CD14-positive monocyte (primary cell): ENCODE measurements at regions not wholly inside any gene's neighbourhood (a gene's known extent, or its start where the extent isn't known, plus 50 kb on each side); places are given as distances from the start of the nearest gene placed in this dataset.
"Not testable (repeated sequence)": the region's sequence is repeated elsewhere in the genome, so short reads cannot be mapped to it uniquely, and the experiment has no call there.

Experiments
- DNase-seq, 3 donors: peaks; one replicate each; pipeline ENCODE4 v3.0.0-alpha.2; 2011 to 2022
- H2AFZ ChIP-seq: 2 replicates; pipeline ENCODE4 v1.6.0; 2012; ENCODE audit warnings: mild to moderate bottlenecking, low read depth, low read length, inconsistent platforms; ENCODE audit not compliant: insufficient read depth, poor library complexity, severe bottlenecking
- H3K27ac ChIP-seq, 2 donors: 1 replicate in 1 of 2; 2 replicates in 1 of 2; pipeline ENCODE4 v1.5.1; 2012 to 2013; ENCODE audit warnings: low read length in 2 of 2, control low read depth in 1 of 2, inconsistent platforms in 1 of 2, low read depth in 1 of 2, mild to moderate bottlenecking in 1 of 2
- H3K27me3 ChIP-seq, 2 donors: one replicate each; pipeline versions ENCODE4 v1.6.0 to v1.6.1; 2011 to 2013; ENCODE audit warnings: low read length in 2 of 2; ENCODE audit not compliant: control insufficient read depth in 2 of 2, insufficient read depth in 2 of 2
- H3K36me3 ChIP-seq, 2 donors: replicated peaks in 1 of 2; 1 replicate in 1 of 2; 2 replicates in 1 of 2; pipeline versions ENCODE4 v1.5.1 to v1.6.1; 2012 to 2013; ENCODE audit warnings: low read length in 2 of 2, control low read depth in 1 of 2, inconsistent platforms in 1 of 2, mild to moderate bottlenecking in 1 of 2; ENCODE audit not compliant: insufficient read depth in 2 of 2, control insufficient read depth in 1 of 2
- H3K4me1 ChIP-seq, 2 donors: 1 replicate in 1 of 2; 2 replicates in 1 of 2; pipeline versions ENCODE4 v1.5.1 to v1.6.1; 2012 to 2013; ENCODE audit warnings: low read length in 2 of 2, control low read depth in 1 of 2, inconsistent platforms in 1 of 2, mild to moderate bottlenecking in 1 of 2, moderate library complexity in 1 of 2; ENCODE audit not compliant: insufficient read depth in 2 of 2, control insufficient read depth in 1 of 2
- H3K4me2 ChIP-seq: replicated peaks from 2 replicates; pipeline ENCODE3; 2012; ENCODE audit warnings: low read length, moderate library complexity, mild to moderate bottlenecking; ENCODE audit not compliant: poor library complexity, severe bottlenecking; ENCODE audit errors: extremely low read depth
- H3K4me3 ChIP-seq, 3 experiments: fragments of 200-600 bp in 1 of 3; sonication (generic) in 1 of 3; replicated peaks in 1 of 3; 1 replicate in 2 of 3; 2 replicates in 1 of 3; pipeline ENCODE4 v1.5.1; 2011 to 2013; ENCODE audit warnings: low read length in 3 of 3, mild to moderate bottlenecking in 3 of 3, control low read depth in 2 of 3, low read depth in 2 of 3, inconsistent platforms in 1 of 3, moderate library complexity in 1 of 3
- H3K79me2 ChIP-seq: 2 replicates; pipeline ENCODE4 v1.6.0; 2012; ENCODE audit warnings: mild to moderate bottlenecking, control low read depth, inconsistent platforms, low read length, moderate library complexity; ENCODE audit not compliant: insufficient read depth
- H3K9ac ChIP-seq: 2 replicates; pipeline ENCODE4 v1.6.0; 2017; ENCODE audit warnings: low read length, mild to moderate bottlenecking; ENCODE audit not compliant: insufficient read depth, poor library complexity, severe bottlenecking
- H3K9me3 ChIP-seq, 2 donors: replicated peaks in 1 of 2; 1 replicate in 1 of 2; 2 replicates in 1 of 2; pipeline versions ENCODE4 v1.5.1 to v1.6.1; 2012 to 2013; ENCODE audit warnings: low read length in 2 of 2, control low read depth in 1 of 2; ENCODE audit not compliant: control insufficient read depth in 1 of 2, insufficient read depth in 1 of 2
- H4K20me1 ChIP-seq: 2 replicates; pipeline ENCODE4 v1.6.0; 2012; ENCODE audit warnings: mild to moderate bottlenecking, low read length, control low read depth, moderate library complexity; ENCODE audit not compliant: insufficient read depth
- H3K27ac Mint-ChIP-seq, 7 donors: one replicate each; pipeline ENCODE4 v1.8.0; 2020; ENCODE audit warnings: mild to moderate bottlenecking in 7 of 7, mixed read lengths in 7 of 7, moderate library complexity in 6 of 7, inconsistent platforms in 2 of 7
- H3K27me3 Mint-ChIP-seq, 3 donors: one replicate each; pipeline ENCODE4 v1.8.0; 2021 to 2022; ENCODE audit warnings: low read depth in 3 of 3, mild to moderate bottlenecking in 3 of 3, mixed read lengths in 3 of 3, moderate library complexity in 3 of 3, inconsistent platforms in 1 of 3
- H3K36me3 Mint-ChIP-seq, 2 donors: one replicate each; pipeline ENCODE4 v1.8.0; 2020; ENCODE audit warnings: mixed read lengths in 2 of 2, inconsistent platforms in 1 of 2, mild to moderate bottlenecking in 1 of 2
- H3K4me1 Mint-ChIP-seq: one replicate; pipeline ENCODE4 v1.8.0; 2020; ENCODE audit warnings: mild to moderate bottlenecking, mixed read lengths
- H3K4me3 Mint-ChIP-seq, 2 donors: one replicate each; pipeline ENCODE4 v1.8.0; 2020; ENCODE audit warnings: mild to moderate bottlenecking in 2 of 2, mixed read lengths in 2 of 2, moderate library complexity in 1 of 2
- H3K9me3 Mint-ChIP-seq, 7 donors: one replicate each; pipeline ENCODE4 v1.8.0; 2020 to 2022; ENCODE audit warnings: mixed read lengths in 7 of 7, mild to moderate bottlenecking in 6 of 7, moderate library complexity in 6 of 7, inconsistent platforms in 2 of 7
- CTCF ChIP-seq: fragments of 200-600 bp; IDR thresholded peaks from one replicate; pipeline ENCODE4 v1.8.0; 2022; ENCODE audit warnings: antibody characterized with exemption, mild to moderate bottlenecking
- WGBS: methylation state at CpG from one replicate; pipeline ENCODE4 v1.1.5; 2013; ENCODE audit warnings: missing lambda C conversion rate; ENCODE audit not compliant: insufficient coverage; 5-methylcytosine and 5-hydroxymethylcytosine counted together
- intact Hi-C, 2 donors: fragments of 100-400 bp; cut with micrococcal nuclease; formaldehyde crosslinking; loops; one replicate each; pipeline versions ENCODE4 v1.15.0 to v1.15.1; 2023

- H3K27ac ChIP-seq = no peak overlapping the region
- intact Hi-C loops = no loop called here
- no peaks in the 10 kb centered on the region for H3K79me2 ChIP-seq
- Mint-ChIP-seq H3K36me3 (no peaks in the 10 kb centered on the region), H3K4me1 (no peaks in the 10 kb centered on the region), H3K27ac (no peak overlapping the region), H3K27me3 (no peaks in the 10 kb centered on the region), H3K4me3 (no peak overlapping the region), H3K9me3 (peaks cover 0 to 15% (median 5%) of the 10 kb centered on the region in 7 donors)
- no peak overlapping the region for H2AFZ ChIP-seq
- no peaks in the 10 kb centered on the region for H3K36me3 ChIP-seq
- peaks cover 10 to 12% of the 10 kb centered on the region in 2 donors for H3K9me3 ChIP-seq
- TF ChIP-seq CTCF = no peak
- H3K27me3 ChIP-seq = no peaks in the 10 kb centered on the region
- no peak overlapping the region for H3K9ac ChIP-seq
- no peaks in the 10 kb centered on the region for H3K4me1 ChIP-seq
- no peaks in the 10 kb centered on the region for H4K20me1 ChIP-seq
- WGBS = no CpG with 5 or more reads among the region's 3 CpGs
- H3K4me3 ChIP-seq = no peak overlapping the region
- no peak for DNase-seq
- no peak overlapping the region for H3K4me2 ChIP-seq
Measured at GRCh38 chr5:162684145-162684544, 616.6 kb downstream of the GABRG2 start.

DNA sequence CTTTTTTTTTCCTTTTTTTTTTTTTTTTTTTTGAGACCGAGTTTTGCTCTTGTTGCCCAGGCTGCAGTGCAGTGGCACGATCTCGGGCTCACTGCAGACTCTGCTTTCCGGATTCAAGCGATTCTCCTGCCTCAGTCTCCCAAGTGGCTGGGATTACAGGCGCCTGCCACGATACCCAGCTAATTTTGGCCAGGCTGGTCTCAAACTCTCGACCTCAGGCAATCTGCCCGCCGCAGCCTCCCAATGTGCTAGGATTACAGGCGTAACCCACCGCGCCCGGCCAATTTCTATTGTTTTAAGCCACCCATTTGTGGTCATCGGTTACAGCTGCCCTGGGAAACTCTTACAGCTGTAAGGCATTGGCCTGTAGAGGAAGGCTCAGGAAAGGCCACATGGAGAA, 617.7 kb downstream of the GABRG2 start:
- intact Hi-C loops = no loop called here

DNA sequence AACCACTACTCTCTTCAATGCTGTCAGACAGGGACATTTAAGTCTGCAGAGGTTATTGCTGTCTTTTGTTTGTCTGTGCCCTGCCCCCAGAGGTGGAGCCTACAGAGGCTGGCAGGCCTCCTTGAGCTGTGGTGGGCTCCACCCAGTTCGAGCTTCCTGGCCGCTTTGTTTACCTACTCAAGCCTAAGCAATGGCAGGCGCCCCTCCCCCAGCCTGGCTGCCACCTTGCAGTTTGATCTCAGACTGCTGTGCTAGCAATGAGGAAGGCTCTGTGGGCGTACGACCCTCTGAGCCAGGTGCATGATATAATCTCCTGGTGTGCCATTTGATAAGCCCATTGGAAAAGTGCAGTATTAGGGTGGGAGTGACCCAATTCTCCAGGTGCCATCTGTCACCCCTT, 628.7 kb downstream of the GABRG2 start:
- H3K27ac ChIP-seq, H3K27me3 Mint-ChIP-seq, H3K27me3 ChIP-seq, H3K4me3 Mint-ChIP-seq, H4K20me1 ChIP-seq, intact Hi-C loops, H2AFZ ChIP-seq, H3K9me3 ChIP-seq, H3K27ac Mint-ChIP-seq, H3K9ac ChIP-seq, H3K4me2 ChIP-seq, H3K36me3 Mint-ChIP-seq, H3K36me3 ChIP-seq, DNase-seq, H3K79me2 ChIP-seq, H3K4me3 ChIP-seq, H3K4me1 Mint-ChIP-seq, H3K4me1 ChIP-seq: not testable (repeated sequence)
- H3K9me3 Mint-ChIP-seq = peaks cover 0 to 14% (median 11%) of the 10 kb centered on the region in 7 donors
- WGBS = 96% methylated on average over 3 of the region's 5 CpGs

More for the DNA sequence above, 617.7 kb downstream of the GABRG2 start:
- H3K36me3 Mint-ChIP-seq = no peaks in the 10 kb centered on the region
- Histone ChIP-seq H3K4me1 (no peaks in the 10 kb centered on the region), H4K20me1 (no peaks in the 10 kb centered on the region), H2AFZ (no peak overlapping the region), H3K36me3 (no peaks in the 10 kb centered on the region), H3K9me3 (peaks cover 10 to 14% of the 10 kb centered on the region in 2 donors), H3K4me3 (no peak overlapping the region), H3K27ac (no peak overlapping the region), H3K79me2 (no peaks in the 10 kb centered on the region), H3K9ac (no peak overlapping the region), H3K4me2 (no peak overlapping the region), H3K27me3 (no peaks in the 10 kb centered on the region)
- TF ChIP-seq CTCF = no peak
- 98% methylated on average over 15 of the region's 15 CpGs for WGBS
- H3K4me1 Mint-ChIP-seq = no peaks in the 10 kb centered on the region
- H3K27me3 Mint-ChIP-seq = no peaks in the 10 kb centered on the region
- no peak overlapping the region for H3K4me3 Mint-ChIP-seq
- no peak for DNase-seq
- H3K9me3 Mint-ChIP-seq = peaks cover 0 to 15% (median 5%) of the 10 kb centered on the region in 7 donors
- no peak overlapping the region for H3K27ac Mint-ChIP-seq
